Muscle layer of duodenum (tissue), 2 donors: ENCODE measurements at regions not wholly inside any gene's neighbourhood (a gene's known extent, or its start where the extent isn't known, plus 50 kb on each side); places are given as distances from the start of the nearest gene placed in this dataset.
"Not testable (repeated sequence)": the region's sequence is repeated elsewhere in the genome, so short reads cannot be mapped to it uniquely, and the experiment has no call there.

Experiments
- H3K27ac ChIP-seq: one replicate; pipeline ENCODE4 v1.7.0; 2013; ENCODE audit warnings: mild to moderate bottlenecking, low read length
- H3K27me3 ChIP-seq: one replicate; pipeline ENCODE4 v1.7.0; 2013; ENCODE audit warnings: low read depth, mild to moderate bottlenecking, control low read depth, low read length
- H3K36me3 ChIP-seq, 2 donors: one replicate each; pipeline ENCODE4 v1.7.0; 2013; ENCODE audit warnings: low read length in 2 of 2, control low read depth in 1 of 2, mild to moderate bottlenecking in 1 of 2; ENCODE audit not compliant: insufficient read depth in 2 of 2, control insufficient read depth in 1 of 2
- H3K4me1 ChIP-seq, 2 donors: one replicate each; pipeline ENCODE4 v1.7.0; 2013; ENCODE audit warnings: low read length in 2 of 2, mild to moderate bottlenecking in 2 of 2, control low read depth in 1 of 2, moderate library complexity in 1 of 2; ENCODE audit not compliant: insufficient read depth in 2 of 2, control insufficient read depth in 1 of 2
- H3K4me3 ChIP-seq, 2 donors: one replicate each; pipeline ENCODE4 v1.7.0; 2013; ENCODE audit warnings: low read length in 2 of 2, low read depth in 1 of 2, mild to moderate bottlenecking in 1 of 2
- H3K9me3 ChIP-seq, 2 donors: one replicate each; pipeline ENCODE4 v1.7.0; 2013; ENCODE audit warnings: low read length in 2 of 2, control low read depth in 1 of 2, mild to moderate bottlenecking in 1 of 2; ENCODE audit not compliant: control insufficient read depth in 1 of 2
- donor health status: healthy.

DNA sequence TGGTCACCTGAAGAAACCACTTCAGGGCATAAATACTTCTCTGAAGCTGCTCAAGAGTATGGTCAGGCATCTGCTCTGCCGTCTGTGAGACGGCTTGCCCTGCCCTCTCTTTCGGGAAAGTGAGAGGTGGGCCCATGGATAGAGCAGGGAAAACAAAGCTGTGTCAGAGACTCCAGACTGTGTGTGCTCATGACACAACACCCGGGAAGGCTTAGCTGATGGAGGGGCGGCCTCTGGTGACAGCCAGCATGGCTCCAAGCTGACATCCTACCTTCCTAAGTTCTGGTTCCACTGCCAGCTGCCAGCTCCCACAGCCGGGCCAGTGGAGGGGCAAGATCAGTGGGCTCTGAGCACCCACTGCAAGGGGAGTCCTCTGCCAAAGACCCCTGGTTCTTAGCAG lies 215.3 kb downstream of the ANKRD30B start:
- Histone ChIP-seq H3K27me3 (no peaks in the 10 kb centered on the region), H3K27ac (no peak overlapping the region), H3K4me1 (no peaks in the 10 kb centered on the region)

DNA sequence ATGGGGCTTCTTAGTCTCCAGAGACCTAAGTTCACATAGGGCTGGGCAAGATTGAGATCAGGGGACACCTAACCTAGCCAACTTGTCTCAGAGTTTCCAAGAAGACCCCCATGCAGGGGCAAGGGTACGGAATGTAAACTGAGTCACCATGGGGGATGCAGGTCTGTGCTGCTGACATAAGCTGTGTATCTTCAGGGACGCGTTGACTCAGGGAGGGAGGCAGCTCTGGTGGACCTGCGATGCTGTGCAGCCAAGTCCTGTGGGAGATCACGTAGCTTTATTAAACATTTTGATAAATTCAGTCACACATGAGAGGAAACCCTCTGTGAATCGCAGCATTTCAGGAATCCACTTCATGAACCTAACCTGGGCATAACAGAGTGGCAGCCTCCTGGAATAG lies 216.0 kb downstream of the ANKRD30B start:
- no peaks in the 10 kb centered on the region for H3K27me3 ChIP-seq
- no peaks in the 10 kb centered on the region for H3K4me1 ChIP-seq
- no peaks in the 10 kb centered on the region for H3K9me3 ChIP-seq
- no peak overlapping the region for H3K4me3 ChIP-seq
- H3K36me3 ChIP-seq: no peaks in the 10 kb centered on the region
- H3K27ac ChIP-seq: no peak overlapping the region

More for the DNA sequence above, 215.3 kb downstream of the ANKRD30B start:
- Histone ChIP-seq H3K9me3 (no peaks in the 10 kb centered on the region), H3K36me3 (no peaks in the 10 kb centered on the region), H3K4me3 (no peak overlapping the region)

DNA sequence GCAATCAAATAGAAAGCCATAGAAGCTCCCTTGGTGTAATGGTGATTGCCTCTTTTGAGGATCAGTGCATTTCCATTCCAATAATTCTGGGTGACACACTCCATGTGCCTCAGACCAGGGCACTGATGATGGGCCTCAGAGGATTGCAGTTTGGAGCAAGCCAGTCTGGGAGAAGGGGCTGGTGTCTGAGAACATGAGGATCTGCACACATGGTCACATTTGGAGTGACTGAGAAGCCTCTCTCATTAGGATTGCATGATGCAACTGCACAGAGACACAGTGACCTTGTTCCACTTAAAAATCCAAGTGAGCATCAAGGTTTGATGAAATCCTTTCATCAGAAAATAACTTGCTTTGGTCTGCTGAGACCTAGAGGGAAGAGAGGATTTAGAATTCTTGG lies 216.4 kb downstream of the ANKRD30B start:
- Histone ChIP-seq H3K9me3 (no peaks in the 10 kb centered on the region), H3K27me3 (no peaks in the 10 kb centered on the region), H3K4me1 (no peaks in the 10 kb centered on the region), H3K27ac (no peak overlapping the region), H3K36me3 (no peaks in the 10 kb centered on the region), H3K4me3 (no peak overlapping the region)

DNA sequence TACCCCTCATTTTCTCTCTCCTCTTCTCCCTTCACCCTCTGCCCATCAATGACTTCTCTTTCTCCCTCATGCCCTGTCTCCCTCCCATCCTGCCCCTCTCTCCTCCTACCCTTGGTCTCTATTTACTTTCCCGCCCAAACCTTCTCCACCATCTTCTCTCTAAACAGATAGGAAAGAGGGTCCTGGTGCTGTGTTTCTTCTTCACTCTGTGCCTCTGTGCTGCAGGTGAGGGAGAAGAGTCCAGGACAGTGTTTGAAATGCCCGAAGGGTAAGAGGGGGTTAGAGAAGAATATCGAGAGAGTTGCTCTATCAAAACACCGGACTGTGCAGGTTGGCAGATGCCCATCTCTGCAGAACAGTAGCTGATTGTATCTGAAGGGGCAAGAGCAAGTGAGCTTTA lies 217.0 kb downstream of the ANKRD30B start:
- H3K4me1 ChIP-seq, H3K9me3 ChIP-seq, H3K27me3 ChIP-seq: not testable (repeated sequence)

DNA sequence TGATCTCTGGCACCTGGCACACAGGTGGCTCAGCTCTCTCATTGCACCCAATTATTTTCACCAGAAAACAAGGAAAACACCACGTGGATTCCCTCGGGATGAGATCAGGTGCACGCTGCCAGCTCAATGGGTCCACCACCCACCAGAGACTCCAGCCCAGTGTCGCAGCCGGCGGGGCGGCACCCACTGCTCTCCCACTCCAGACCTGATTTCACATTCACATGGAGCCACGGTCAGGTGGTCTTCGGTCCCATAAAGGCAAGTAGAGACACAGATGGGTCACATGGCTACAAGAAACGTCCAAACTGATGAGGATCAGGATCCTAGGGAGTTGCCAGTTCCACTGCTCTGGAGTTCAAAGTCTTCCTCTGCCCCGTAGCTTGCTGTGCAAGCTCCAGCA lies 217.6 kb downstream of the ANKRD30B start:
- no peak overlapping the region for H3K27ac ChIP-seq
- H3K4me3 ChIP-seq: no peak overlapping the region
- H3K27me3 ChIP-seq: no peaks in the 10 kb centered on the region
- H3K36me3 ChIP-seq: no peaks in the 10 kb centered on the region
- H3K9me3 ChIP-seq: no peaks in the 10 kb centered on the region
- H3K4me1 ChIP-seq: no peaks in the 10 kb centered on the region

More for the DNA sequence above, 217.0 kb downstream of the ANKRD30B start:
- not testable (repeated sequence) for H3K36me3 ChIP-seq, H3K4me3 ChIP-seq, H3K27ac ChIP-seq

DNA sequence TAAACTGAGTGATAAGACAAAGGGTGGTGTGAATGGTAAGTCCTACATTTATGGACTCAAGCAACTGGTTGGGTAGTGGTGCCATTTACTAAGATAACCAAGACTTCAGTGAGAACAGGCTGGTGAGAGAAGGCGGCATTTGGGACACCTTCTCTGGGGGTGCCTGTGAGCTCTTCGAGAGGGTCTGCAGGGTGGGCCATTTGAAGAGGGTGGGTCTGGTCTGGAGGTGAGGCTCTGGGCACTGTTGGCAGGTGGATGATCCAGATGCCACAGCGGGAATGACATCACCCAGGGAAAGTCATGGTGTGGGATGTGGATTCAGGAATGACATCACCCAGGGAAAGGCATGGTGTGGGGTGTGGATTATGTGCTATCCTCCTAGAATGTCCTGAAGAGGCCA lies 219.3 kb downstream of the ANKRD30B start:
- H3K4me1 ChIP-seq, H3K27me3 ChIP-seq, H3K4me3 ChIP-seq, H3K36me3 ChIP-seq, H3K27ac ChIP-seq, H3K9me3 ChIP-seq: not testable (repeated sequence)

DNA sequence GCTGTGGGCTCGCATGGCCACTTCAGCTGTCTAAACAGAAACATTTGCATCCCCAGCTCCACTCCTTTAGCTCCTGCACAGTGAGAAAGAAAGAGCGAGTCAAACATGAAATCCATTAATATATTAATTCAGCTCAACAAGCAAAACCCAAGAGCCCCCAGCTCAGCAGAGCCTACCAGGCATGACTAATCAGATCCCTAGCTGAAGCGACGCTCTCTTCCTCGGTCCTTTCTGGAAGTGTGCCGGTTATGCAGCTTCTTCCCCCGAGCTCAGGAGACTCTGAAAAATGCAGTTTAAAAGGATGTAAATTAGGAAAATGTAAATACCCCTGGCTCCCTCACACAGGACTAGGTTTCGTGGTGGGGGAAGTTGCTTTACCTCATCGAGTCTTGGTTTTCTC lies 221.5 kb downstream of the ANKRD30B start:
- Histone ChIP-seq H3K27ac (no peak overlapping the region), H3K4me1 (no peaks in the 10 kb centered on the region), H3K9me3 (no peaks in the 10 kb centered on the region), H3K4me3 (no peak overlapping the region), H3K36me3 (no peaks in the 10 kb centered on the region), H3K27me3 (no peaks in the 10 kb centered on the region)

DNA sequence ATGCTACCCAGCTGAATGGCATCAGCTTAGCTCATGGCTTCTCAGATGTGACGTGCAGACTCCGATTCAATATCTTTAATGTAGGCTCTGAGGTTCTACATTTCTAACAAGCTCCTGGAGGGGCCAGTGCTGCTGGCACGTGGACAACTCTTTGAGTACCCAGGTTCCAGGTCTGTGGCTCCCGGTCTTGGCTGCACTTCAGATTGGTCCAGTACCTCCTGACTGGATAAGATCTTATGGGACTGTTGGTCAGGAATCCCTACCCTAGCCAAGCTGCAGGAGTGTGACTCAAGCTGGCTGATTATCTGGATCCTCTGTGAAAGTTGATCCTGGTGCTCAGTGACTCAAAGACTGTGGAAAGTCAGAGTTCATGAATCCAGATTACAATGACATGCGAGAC lies 222.1 kb downstream of the ANKRD30B start:
- Histone ChIP-seq H3K9me3 (no peaks in the 10 kb centered on the region), H3K36me3 (no peaks in the 10 kb centered on the region), H3K27ac (no peak overlapping the region), H3K27me3 (no peaks in the 10 kb centered on the region), H3K4me3 (no peak overlapping the region), H3K4me1 (no peaks in the 10 kb centered on the region)

DNA sequence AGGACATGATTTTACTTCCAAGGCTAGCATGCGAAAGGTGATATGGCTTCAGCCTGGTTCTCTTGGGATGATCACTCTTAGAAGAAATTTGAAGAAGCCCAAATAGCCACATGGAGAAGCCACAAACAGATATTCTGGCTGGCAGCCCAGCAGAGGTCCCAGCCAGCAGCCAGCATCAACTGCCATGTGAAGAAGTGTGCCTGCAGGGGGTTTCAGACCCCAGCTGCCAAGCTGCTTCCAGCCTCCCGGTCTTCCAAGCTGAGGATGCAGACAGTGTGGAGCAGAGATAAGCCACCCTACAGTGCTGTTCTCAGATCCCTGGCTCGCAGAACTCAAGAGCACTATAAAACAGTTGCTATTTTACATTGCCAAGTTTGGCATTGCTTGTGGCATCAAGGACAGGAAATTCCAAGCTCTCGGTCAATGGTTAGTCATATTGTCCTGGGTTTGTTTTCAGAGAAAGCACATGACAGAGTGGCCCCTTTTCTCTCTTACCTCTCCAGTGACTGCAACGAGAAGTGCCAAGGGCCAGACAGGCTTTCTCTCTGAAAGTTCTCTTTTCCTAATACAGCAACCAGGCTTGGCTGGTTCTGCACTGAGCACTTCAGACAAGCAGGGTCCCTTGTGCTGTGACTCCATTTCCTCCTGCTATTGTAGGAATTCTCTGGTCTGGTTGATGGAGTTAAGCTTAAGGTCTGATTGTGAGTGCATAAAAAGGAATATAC lies 223.7 kb downstream of the ANKRD30B start:
- Histone ChIP-seq H3K4me3 (no peak overlapping the region), H3K36me3 (no peaks in the 10 kb centered on the region), H3K27me3 (no peaks in the 10 kb centered on the region), H3K4me1 (no peaks in the 10 kb centered on the region), H3K9me3 (no peaks in the 10 kb centered on the region), H3K27ac (no peak overlapping the region)

DNA sequence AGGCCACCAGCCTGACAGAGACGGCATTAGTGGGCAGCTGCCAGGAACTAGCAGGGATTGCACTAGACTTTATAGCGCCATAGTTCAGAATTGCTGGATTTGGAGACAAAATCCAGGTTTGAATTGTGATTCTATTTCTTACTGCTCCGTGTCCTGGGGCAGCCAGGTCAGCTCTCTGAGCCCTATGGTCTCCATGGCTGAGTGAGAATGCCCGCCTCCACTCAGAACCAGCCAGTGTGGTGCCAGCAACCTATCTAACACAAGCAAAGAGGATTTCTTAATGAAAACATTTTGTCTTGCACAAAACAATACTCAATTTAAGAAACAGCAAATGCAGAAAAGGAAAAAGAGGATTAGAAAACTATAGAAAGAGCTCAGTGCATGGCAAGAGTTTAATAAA lies 225.4 kb downstream of the ANKRD30B start:
- not testable (repeated sequence) for H3K36me3 ChIP-seq, H3K27me3 ChIP-seq, H3K4me3 ChIP-seq, H3K4me1 ChIP-seq, H3K27ac ChIP-seq, H3K9me3 ChIP-seq

DNA sequence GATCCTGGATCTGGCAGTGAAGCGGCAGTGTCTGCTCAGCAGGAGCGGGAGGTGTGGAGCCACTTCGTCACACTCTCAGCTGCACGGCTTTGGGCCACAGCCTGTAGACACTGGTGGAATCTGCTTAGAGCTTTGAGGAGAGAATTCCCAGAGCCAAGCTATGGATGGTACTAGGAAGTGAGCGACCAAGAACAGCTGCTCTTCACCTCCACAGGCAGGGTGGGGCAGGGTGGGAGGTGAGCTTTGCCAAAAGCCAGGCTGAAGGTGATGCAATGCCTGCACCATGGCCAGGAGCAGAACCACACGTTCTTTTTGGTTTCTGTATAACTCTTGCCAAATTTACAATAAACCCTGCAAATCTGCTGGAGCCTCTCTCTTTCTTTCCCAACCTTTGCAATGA lies 226.1 kb downstream of the ANKRD30B start:
- Histone ChIP-seq H3K4me3 (no peak overlapping the region), H3K27ac (no peak overlapping the region), H3K36me3 (no peaks in the 10 kb centered on the region), H3K4me1 (no peaks in the 10 kb centered on the region), H3K27me3 (no peaks in the 10 kb centered on the region), H3K9me3 (no peaks in the 10 kb centered on the region)

DNA sequence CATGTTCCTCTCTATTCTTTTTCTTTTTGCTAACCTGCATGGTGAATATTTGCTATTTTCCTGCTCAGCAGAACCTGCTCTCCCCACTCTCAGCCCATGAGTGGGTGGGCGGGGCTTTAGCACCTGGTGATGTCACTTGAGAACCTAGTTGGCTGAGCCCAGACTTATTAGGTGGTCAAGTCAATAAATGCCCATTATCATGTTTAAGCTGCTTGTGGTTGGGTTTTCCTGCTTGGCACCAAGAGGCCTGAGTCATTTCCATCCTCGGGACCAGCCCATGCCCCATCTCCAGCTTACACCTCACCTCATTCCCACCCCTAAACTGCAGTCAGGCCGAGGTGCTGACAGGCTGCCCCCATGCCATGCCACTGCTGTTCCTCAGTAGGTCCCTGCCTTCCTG lies 226.6 kb downstream of the ANKRD30B start:
- H3K36me3 ChIP-seq: no peaks in the 10 kb centered on the region
- no peaks in the 10 kb centered on the region for H3K27me3 ChIP-seq
- H3K27ac ChIP-seq: no peak overlapping the region

More for the DNA sequence above, 226.6 kb downstream of the ANKRD30B start:
- Histone ChIP-seq H3K4me1 (no peaks in the 10 kb centered on the region), H3K4me3 (no peak overlapping the region), H3K9me3 (no peaks in the 10 kb centered on the region)
